ENCODE measurements at regions not wholly inside any gene's neighbourhood (a gene's known extent, or its start where the extent isn't known, plus 50 kb on each side); places are given as distances from the start of the nearest gene placed in this dataset.

GRCh38 chr18:25446972-25447371, 95.0 kb upstream of the ZNF521 start:
- Mint-ChIP-seq H3K27me3 (no peaks in the 10 kb centered on the region), H3K9me3 (peaks cover 17% of the 10 kb centered on the region), H3K36me3 (ENCODE audit: low read depth) (no peaks in the 10 kb centered on the region), H3K27ac (no peak overlapping the region), H3K4me3 (no peak overlapping the region), H3K4me1 (ENCODE audit: low read depth) (no peaks in the 10 kb centered on the region)
- intact Hi-C loops (cut with micrococcal nuclease), result no loop called here

- H3K27ac Mint-ChIP-seq, result no peak overlapping the region
- H3K4me3 Mint-ChIP-seq, result no peak overlapping the region
- no peaks in the 10 kb centered on the region for H3K27me3 Mint-ChIP-seq
- no peaks in the 10 kb centered on the region for H3K4me1 Mint-ChIP-seq (ENCODE audit: low read depth)
- peaks cover 8% of the 10 kb centered on the region for H3K9me3 Mint-ChIP-seq
- no peaks in the 10 kb centered on the region for H3K36me3 Mint-ChIP-seq (ENCODE audit: low read depth)
- intact Hi-C loops (cut with micrococcal nuclease), result no loop called here
Measured at GRCh38 chr18:25445430-25445829, 93.5 kb upstream of the ZNF521 start.

GRCh38 chr18:25443776-25444175, 91.8 kb upstream of the ZNF521 start:
- no peaks in the 10 kb centered on the region for H3K4me1 Mint-ChIP-seq (ENCODE audit: low read depth)
- H3K27me3 Mint-ChIP-seq, result no peaks in the 10 kb centered on the region
- H3K9me3 Mint-ChIP-seq, result no peaks in the 10 kb centered on the region
- H3K4me3 Mint-ChIP-seq, result no peak overlapping the region
- intact Hi-C loops (cut with micrococcal nuclease), result no loop called here
- H3K27ac Mint-ChIP-seq, result no peak overlapping the region
- no peaks in the 10 kb centered on the region for H3K36me3 Mint-ChIP-seq (ENCODE audit: low read depth)

- Mint-ChIP-seq H3K27me3 (no peaks in the 10 kb centered on the region), H3K4me1 (ENCODE audit: low read depth) (no peaks in the 10 kb centered on the region), H3K36me3 (ENCODE audit: low read depth) (no peaks in the 10 kb centered on the region), H3K9me3 (no peaks in the 10 kb centered on the region), H3K4me3 (no peak overlapping the region), H3K27ac (no peak overlapping the region)
- intact Hi-C loops (cut with micrococcal nuclease), result no loop called here
Measured at GRCh38 chr18:25435149-25435782, 83.3 kb upstream of the ZNF521 start.

GRCh38 chr18:25434745-25435144, 82.8 kb upstream of the ZNF521 start:
- no peak overlapping the region for H3K4me3 Mint-ChIP-seq
- no peaks in the 10 kb centered on the region for H3K36me3 Mint-ChIP-seq (ENCODE audit: low read depth)
- no peaks in the 10 kb centered on the region for H3K27me3 Mint-ChIP-seq
- H3K27ac Mint-ChIP-seq, result no peak overlapping the region
- H3K4me1 Mint-ChIP-seq (ENCODE audit: low read depth), result no peaks in the 10 kb centered on the region
- intact Hi-C loops (cut with micrococcal nuclease), result no loop called here
- no peaks in the 10 kb centered on the region for H3K9me3 Mint-ChIP-seq

GRCh38 chr18:25433590-25433989, 81.6 kb upstream of the ZNF521 start:
- H3K4me3 Mint-ChIP-seq, result no peak overlapping the region
- H3K27me3 Mint-ChIP-seq, result no peaks in the 10 kb centered on the region
- H3K27ac Mint-ChIP-seq, result no peak overlapping the region
- no peaks in the 10 kb centered on the region for H3K36me3 Mint-ChIP-seq (ENCODE audit: low read depth)
- no peaks in the 10 kb centered on the region for H3K9me3 Mint-ChIP-seq
- H3K4me1 Mint-ChIP-seq (ENCODE audit: low read depth), result no peaks in the 10 kb centered on the region
- intact Hi-C loops (cut with micrococcal nuclease), result no loop called here

GRCh38 chr18:25425024-25425423, 73.1 kb upstream of the ZNF521 start:
- Mint-ChIP-seq H3K4me3 (no peak overlapping the region), H3K27ac (no peak overlapping the region), H3K4me1 (ENCODE audit: low read depth) (no peaks in the 10 kb centered on the region), H3K27me3 (no peaks in the 10 kb centered on the region), H3K9me3 (no peaks in the 10 kb centered on the region), H3K36me3 (ENCODE audit: low read depth) (no peaks in the 10 kb centered on the region)
- intact Hi-C loops (cut with micrococcal nuclease), result loop anchor here (10.0 kb wide), 1 partner anchor 60 kb away; no protein-coding TSS in a partner anchor

GRCh38 chr18:25423760-25424159, 71.8 kb upstream of the ZNF521 start:
- H3K4me3 Mint-ChIP-seq, result no peak overlapping the region
- intact Hi-C loops (cut with micrococcal nuclease), result loop anchor here (10.0 kb wide), 1 partner anchor 61 kb away; no protein-coding TSS in a partner anchor
- no peaks in the 10 kb centered on the region for H3K27me3 Mint-ChIP-seq
- no peaks in the 10 kb centered on the region for H3K9me3 Mint-ChIP-seq
- no peaks in the 10 kb centered on the region for H3K36me3 Mint-ChIP-seq (ENCODE audit: low read depth)
- H3K27ac Mint-ChIP-seq, result no peak overlapping the region
- H3K4me1 Mint-ChIP-seq (ENCODE audit: low read depth), result no peaks in the 10 kb centered on the region

- Mint-ChIP-seq H3K36me3 (ENCODE audit: low read depth) (no peaks in the 10 kb centered on the region), H3K9me3 (no peaks in the 10 kb centered on the region), H3K4me1 (ENCODE audit: low read depth) (no peaks in the 10 kb centered on the region), H3K27ac (no peak overlapping the region), H3K4me3 (no peak overlapping the region), H3K27me3 (no peaks in the 10 kb centered on the region)
- intact Hi-C loops (cut with micrococcal nuclease), result loop anchor here (10.0 kb wide), 1 partner anchor 62 kb away; no protein-coding TSS in a partner anchor
Measured at GRCh38 chr18:25423267-25423666, 71.3 kb upstream of the ZNF521 start.

GRCh38 chr18:25422230-25422629, 70.3 kb upstream of the ZNF521 start:
- no peaks in the 10 kb centered on the region for H3K9me3 Mint-ChIP-seq
- H3K27ac Mint-ChIP-seq, result no peak overlapping the region
- no peaks in the 10 kb centered on the region for H3K36me3 Mint-ChIP-seq (ENCODE audit: low read depth)
- no peaks in the 10 kb centered on the region for H3K27me3 Mint-ChIP-seq
- H3K4me3 Mint-ChIP-seq, result no peak overlapping the region
- no peaks in the 10 kb centered on the region for H3K4me1 Mint-ChIP-seq (ENCODE audit: low read depth)
- intact Hi-C loops (cut with micrococcal nuclease), result loop anchor here (10.0 kb wide), 1 partner anchor 63 kb away; no protein-coding TSS in a partner anchor

GRCh38 chr18:25420077-25420825, 68.3 kb upstream of the ZNF521 start:
- intact Hi-C loops (cut with micrococcal nuclease), result loop anchor here (10.0 kb wide), 1 partner anchor 65 kb away; no protein-coding TSS in a partner anchor
- Mint-ChIP-seq H3K4me1 (ENCODE audit: low read depth) (no peaks in the 10 kb centered on the region), H3K36me3 (ENCODE audit: low read depth) (no peaks in the 10 kb centered on the region), H3K27me3 (no peaks in the 10 kb centered on the region), H3K4me3 (no peak overlapping the region), H3K9me3 (no peaks in the 10 kb centered on the region), H3K27ac (no peak overlapping the region)

GRCh38 chr18:25416374-25416773, 64.4 kb upstream of the ZNF521 start:
- Mint-ChIP-seq H3K4me1 (ENCODE audit: low read depth) (no peaks in the 10 kb centered on the region), H3K4me3 (no peak overlapping the region), H3K9me3 (no peaks in the 10 kb centered on the region), H3K36me3 (ENCODE audit: low read depth) (no peaks in the 10 kb centered on the region), H3K27ac (no peak overlapping the region), H3K27me3 (no peaks in the 10 kb centered on the region)
- intact Hi-C loops (cut with micrococcal nuclease), result no loop called here

GRCh38 chr18:25409971-25410370, 58.0 kb upstream of the ZNF521 start:
- no peak overlapping the region for H3K4me3 Mint-ChIP-seq
- no peaks in the 10 kb centered on the region for H3K27me3 Mint-ChIP-seq
- intact Hi-C loops (cut with micrococcal nuclease), result no loop called here
- no peaks in the 10 kb centered on the region for H3K9me3 Mint-ChIP-seq
- H3K36me3 Mint-ChIP-seq (ENCODE audit: low read depth), result no peaks in the 10 kb centered on the region
- no peaks in the 10 kb centered on the region for H3K4me1 Mint-ChIP-seq (ENCODE audit: low read depth)
- H3K27ac Mint-ChIP-seq, result no peak overlapping the region

GRCh38 chr18:25408293-25408692, 56.3 kb upstream of the ZNF521 start:
- Mint-ChIP-seq H3K27ac (no peak overlapping the region), H3K9me3 (no peaks in the 10 kb centered on the region), H3K4me3 (no peak overlapping the region), H3K4me1 (ENCODE audit: low read depth) (no peaks in the 10 kb centered on the region), H3K36me3 (ENCODE audit: low read depth) (no peaks in the 10 kb centered on the region), H3K27me3 (no peaks in the 10 kb centered on the region)
- intact Hi-C loops (cut with micrococcal nuclease), result no loop called here

All from dendritic cell treated with granulocyte-macrophage colony-stimulating factor and Interleukin-4, amounts not matched to agents 40 ng/mL and 50 ng/mL, for 4 days (primary cell).